AG04450 (cell line): ENCODE measurements at regions not wholly inside any gene's neighbourhood (a gene's known extent, or its start where the extent isn't known, plus 50 kb on each side); places are given as distances from the start of the nearest gene placed in this dataset.

Source experiments
- CTCF ChIA-PET: fragments of 300-600, 350-600 bp; formaldehyde crosslinking; extraction: SDS; loops from one replicate; lab custom pipeline; 2022; ENCODE audit warnings: antibody characterized with exemption, inconsistent platforms; lab: Charles Lee
- POLR2A ChIA-PET: fragments of 350-600 bp; formaldehyde crosslinking; extraction: SDS; loops from one replicate; lab custom pipeline; 2021; ENCODE audit warnings: antibody characterized with exemption, inconsistent platforms; lab: Yijun Ruan, JAX
- DNase-seq: peaks from one replicate; pipeline ENCODE4 v3.0.0-alpha.2; 2011; ENCODE audit warnings: low read depth, low spot score
- H3K27ac ChIP-seq: one replicate; pipeline ENCODE4 v1.5.1; 2012; ENCODE audit warnings: low read depth, low read length, control low read depth
- H3K27me3 ChIP-seq: one replicate; pipeline ENCODE4 v1.6.0; 2012; ENCODE audit warnings: low read length; ENCODE audit not compliant: control insufficient read depth, insufficient read depth
- H3K4me3 ChIP-seq: 2 replicates; pipeline ENCODE4 v1.5.1; 2011; ENCODE audit warnings: mild to moderate bottlenecking, low read depth, low read length, control low read depth
- H3K9me3 ChIP-seq: 2 replicates; pipeline ENCODE4 v1.5.1; 2012; ENCODE audit warnings: low read length; ENCODE audit not compliant: control insufficient read depth, insufficient read depth
- CTCF ChIP-seq: IDR thresholded peaks from 2 replicates; pipeline ENCODE4 v1.5.1; 2011; ENCODE audit warnings: low read depth, low read length, control low read depth, inconsistent platforms

- H3K9me3 ChIP-seq, result no peaks in the 10 kb centered on the region
- H3K27me3 ChIP-seq, result no peaks in the 10 kb centered on the region
- CTCF ChIA-PET, result no interaction called here
- no peak for TF ChIP-seq CTCF
- H3K27ac ChIP-seq, result no peak overlapping the region
- POLR2A ChIA-PET, result no interaction called here
- no peak overlapping the region for H3K4me3 ChIP-seq
- peak; percentile 46 for DNase-seq
Measured at GRCh38 chr13:74203576-74203975, 69.4 kb upstream of the KLF12 start.

- H3K27ac ChIP-seq, result no peak overlapping the region
- CTCF ChIA-PET, result no interaction called here
- no peaks in the 10 kb centered on the region for H3K9me3 ChIP-seq
- H3K27me3 ChIP-seq, result no peaks in the 10 kb centered on the region
- TF ChIP-seq CTCF, result no peak
- H3K4me3 ChIP-seq, result no peak overlapping the region
- DNase-seq, result no peak
- POLR2A ChIA-PET, result no interaction called here
Measured at GRCh38 chr13:74202129-74202813, 68.1 kb upstream of the KLF12 start.

- Histone ChIP-seq H3K4me3 (no peak overlapping the region), H3K9me3 (no peaks in the 10 kb centered on the region), H3K27me3 (no peaks in the 10 kb centered on the region), H3K27ac (no peak overlapping the region)
- no peak for DNase-seq
- no peak for TF ChIP-seq CTCF
- POLR2A ChIA-PET, result no interaction called here
- CTCF ChIA-PET, result no interaction called here
Measured at GRCh38 chr13:74201530-74201929, 67.3 kb upstream of the KLF12 start.

GRCh38 chr13:74200081-74200480, 65.9 kb upstream of the KLF12 start:
- ChIA-PET CTCF (interaction anchor here (1.1 kb wide), 1 partner anchor 87 kb away, joined by 3 read pairs; no protein-coding TSS in a partner anchor), POLR2A (no interaction called here)
- H3K4me3 ChIP-seq, result no peak overlapping the region
- H3K27ac ChIP-seq, result no peak overlapping the region
- no peaks in the 10 kb centered on the region for H3K27me3 ChIP-seq
- H3K9me3 ChIP-seq, result no peaks in the 10 kb centered on the region
- no peak for DNase-seq
- no peak for TF ChIP-seq CTCF

- Histone ChIP-seq H3K9me3 (no peaks in the 10 kb centered on the region), H3K27ac (no peak overlapping the region), H3K27me3 (no peaks in the 10 kb centered on the region), H3K4me3 (no peak overlapping the region)
- TF ChIP-seq CTCF, result no peak
- DNase-seq, result no peak
- ChIA-PET POLR2A (no interaction called here), CTCF (no interaction called here)
Measured at GRCh38 chr13:74197677-74198429, 63.6 kb upstream of the KLF12 start.
